Right lobe of liver (tissue), 6 donors: ENCODE measurements at regions not wholly inside any gene's neighbourhood (a gene's known extent, or its start where the extent isn't known, plus 50 kb on each side); places are given as distances from the start of the nearest gene placed in this dataset.

Source experiments
- ATAC-seq, 4 donors: fragments of 200-7000 bp; cut with Tn5 transposase; one replicate each; pipeline ENCODE4 v1.9.1; 2020; ENCODE audit warnings: mild to moderate bottlenecking in 4 of 4, moderate library complexity in 4 of 4
- DNase-seq, 3 donors: peaks; one replicate each; pipeline ENCODE4 v3.0.0-alpha.2; 2020
- H3K27ac ChIP-seq, 3 donors: fragments of 200-600 bp; one replicate each; pipeline ENCODE4 v1.8.0; 2022
- H3K27me3 ChIP-seq, 2 donors: fragments of 200-600 bp; one replicate each; pipeline ENCODE4 v1.8.0; 2022
- H3K36me3 ChIP-seq, 4 donors: fragments of 200-600 bp; sonication (generic) in 1 of 4; one replicate each; pipeline versions ENCODE4 v1.5.1 to v1.8.0; 2017 to 2022; ENCODE audit warnings: control low read depth in 1 of 4
- H3K4me1 ChIP-seq, 4 donors: fragments of 200-600 bp; sonication (generic) in 1 of 4; one replicate each; pipeline versions ENCODE4 v1.5.1 to v1.8.0; 2017 to 2022; ENCODE audit warnings: control low read depth in 1 of 4
- H3K4me3 ChIP-seq, 3 donors: fragments of 200-600 bp; one replicate each; pipeline ENCODE4 v1.8.0; 2022
- H3K9me3 ChIP-seq, 4 donors: fragments of 200-600 bp; sonication (generic) in 1 of 4; one replicate each; pipeline versions ENCODE4 v1.5.1 to v1.8.0; 2017 to 2022; ENCODE audit warnings: control low read depth in 1 of 4
- POLR2A ChIP-seq: fragments of 450-650 bp; IDR thresholded peaks from one replicate; pipeline ENCODE4 v1.6.1; 2017; ENCODE audit warnings: antibody characterized with exemption, mild to moderate bottlenecking
- WGBS: methylation state at CpG from one replicate; pipeline ENCODE4 v1.1.6; 2018; ENCODE audit warnings: low coverage, low lambda C conversion rate; ENCODE audit not compliant: insufficient coverage; ENCODE audit errors: missing lambda C conversion rate; 5-methylcytosine and 5-hydroxymethylcytosine counted together
- intact Hi-C, 2 donors: fragments of 100-400 bp; cut with DNase I; formaldehyde crosslinking; loops; one replicate each; pipeline versions ENCODE4 v1.11.2 to v1.14.1; 2022
- TF ChIP-seq, protein P1 (sequence below), 4 donors: fragments of 200-600 bp in 3 of 4; fragments of 450-650 bp in 1 of 4; IDR thresholded peaks; one replicate each; pipeline versions ENCODE4 v1.5.1 to v1.8.0; 2016 to 2022; ENCODE audit warnings: antibody characterized with exemption in 4 of 4, mild to moderate bottlenecking in 2 of 4
- donor health status: DM: no; HTN: yes; CAD: no.
- donor health status: DM: no; HTN: no; CAD: no.
- donor health status: DM: no; HTN: no; CAD: no.
- donor health status: DM: no; HTN: yes; CAD: no.
- donor health status: DM: no; HTN: yes; CAD: no.

DNA sequence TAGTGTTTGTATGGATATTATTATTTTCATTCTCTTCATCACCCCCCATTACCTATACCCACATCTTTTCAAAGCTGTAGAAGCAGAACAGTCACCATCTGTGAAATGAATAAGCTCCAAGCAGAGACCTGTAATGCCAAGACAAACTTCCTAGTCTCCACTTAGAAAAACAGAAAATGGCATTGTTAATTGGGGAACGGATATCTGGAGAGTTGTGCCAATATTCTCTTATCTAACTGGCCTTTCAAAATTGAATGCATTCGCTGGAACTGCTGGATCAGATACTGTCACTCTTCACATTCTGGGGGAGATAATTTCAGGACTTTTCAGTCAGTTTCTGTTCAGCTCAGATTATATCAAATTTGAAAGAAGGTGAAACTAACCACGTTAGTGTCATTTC lies 464.4 kb upstream of the GOT2 start:
- 14% methylated on average over 3 of the region's 3 CpGs for WGBS
- Histone ChIP-seq H3K36me3 (no peaks in the 10 kb centered on the region), H3K27ac (no peak overlapping the region), H3K27me3 (no peaks in the 10 kb centered on the region), H3K4me1 (peaks cover 0 to 7% (median 0%) of the 10 kb centered on the region in 4 donors), H3K9me3 (no peaks in the 10 kb centered on the region), H3K4me3 (no peak overlapping the region)
- no peak for ATAC-seq
- intact Hi-C loops: no loop called here
- TF ChIP-seq, protein P1, sequence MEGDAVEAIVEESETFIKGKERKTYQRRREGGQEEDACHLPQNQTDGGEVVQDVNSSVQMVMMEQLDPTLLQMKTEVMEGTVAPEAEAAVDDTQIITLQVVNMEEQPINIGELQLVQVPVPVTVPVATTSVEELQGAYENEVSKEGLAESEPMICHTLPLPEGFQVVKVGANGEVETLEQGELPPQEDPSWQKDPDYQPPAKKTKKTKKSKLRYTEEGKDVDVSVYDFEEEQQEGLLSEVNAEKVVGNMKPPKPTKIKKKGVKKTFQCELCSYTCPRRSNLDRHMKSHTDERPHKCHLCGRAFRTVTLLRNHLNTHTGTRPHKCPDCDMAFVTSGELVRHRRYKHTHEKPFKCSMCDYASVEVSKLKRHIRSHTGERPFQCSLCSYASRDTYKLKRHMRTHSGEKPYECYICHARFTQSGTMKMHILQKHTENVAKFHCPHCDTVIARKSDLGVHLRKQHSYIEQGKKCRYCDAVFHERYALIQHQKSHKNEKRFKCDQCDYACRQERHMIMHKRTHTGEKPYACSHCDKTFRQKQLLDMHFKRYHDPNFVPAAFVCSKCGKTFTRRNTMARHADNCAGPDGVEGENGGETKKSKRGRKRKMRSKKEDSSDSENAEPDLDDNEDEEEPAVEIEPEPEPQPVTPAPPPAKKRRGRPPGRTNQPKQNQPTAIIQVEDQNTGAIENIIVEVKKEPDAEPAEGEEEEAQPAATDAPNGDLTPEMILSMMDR (IDR thresholded peaks at IDR 0.05): no peak
- TF ChIP-seq POLR2A: no peak
- no peak for DNase-seq

DNA sequence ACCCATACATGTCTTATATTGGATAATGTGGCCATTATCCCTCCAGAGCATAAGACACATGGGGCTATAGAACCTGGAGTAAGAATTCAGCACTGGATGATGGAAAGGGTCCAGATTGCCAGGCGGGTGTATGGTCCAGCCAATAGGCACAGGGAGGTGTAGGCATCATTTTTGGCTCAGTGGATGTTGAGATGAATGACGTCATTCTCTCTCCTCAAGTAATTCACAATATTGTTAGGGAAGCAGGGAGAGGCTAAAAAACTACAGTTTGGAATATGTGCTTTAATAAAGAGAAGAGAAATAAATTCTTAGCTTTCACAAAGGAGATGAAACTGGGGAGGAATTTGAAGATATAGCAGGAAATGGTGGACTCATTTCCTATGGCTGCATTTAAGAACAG lies 461.1 kb upstream of the GOT2 start:
- H3K27me3 ChIP-seq: no peaks in the 10 kb centered on the region
- TF ChIP-seq, protein P1 (IDR thresholded peaks at IDR 0.05): no peak
- TF ChIP-seq POLR2A: no peak
- H3K9me3 ChIP-seq: no peaks in the 10 kb centered on the region
- intact Hi-C loops: no loop called here
- DNase-seq (no peak), ATAC-seq (no peak)
- H3K27ac ChIP-seq: no peak overlapping the region
- no peaks in the 10 kb centered on the region for H3K36me3 ChIP-seq
- no peaks in the 10 kb centered on the region for H3K4me1 ChIP-seq
- H3K4me3 ChIP-seq: no peak overlapping the region
- 80% methylated on average over 2 of the region's 2 CpGs for WGBS

DNA sequence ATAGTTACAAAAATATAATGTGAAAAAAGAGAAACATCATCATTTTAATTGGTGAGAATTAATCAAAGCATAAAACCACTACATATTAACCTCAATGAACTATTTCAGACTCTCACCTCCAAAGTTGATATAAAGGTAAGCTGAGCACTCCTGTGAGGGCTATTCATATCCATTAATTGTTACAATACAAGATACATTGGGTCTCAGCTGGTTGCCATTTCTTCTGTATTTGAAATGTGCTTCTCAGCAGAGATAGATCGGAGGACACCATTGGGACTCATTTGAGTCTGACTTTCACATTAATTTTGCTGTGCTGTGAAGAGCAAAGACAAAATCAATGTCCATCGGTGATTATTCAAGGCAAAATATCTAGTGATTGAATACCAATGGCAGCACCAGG lies 459.5 kb upstream of the GOT2 start:
- no peak overlapping the region for H3K4me3 ChIP-seq
- intact Hi-C loops: no loop called here
- H3K9me3 ChIP-seq: no peaks in the 10 kb centered on the region
- no peak for ATAC-seq
- H3K36me3 ChIP-seq: no peaks in the 10 kb centered on the region
- no peak for DNase-seq
- no peak overlapping the region for H3K27ac ChIP-seq
- H3K27me3 ChIP-seq: no peaks in the 10 kb centered on the region
- TF ChIP-seq, protein P1 (IDR thresholded peaks at IDR 0.05): no peak
- no peak for TF ChIP-seq POLR2A
- WGBS: 94% methylated on average over 2 of the region's 2 CpGs
- no peaks in the 10 kb centered on the region for H3K4me1 ChIP-seq

DNA sequence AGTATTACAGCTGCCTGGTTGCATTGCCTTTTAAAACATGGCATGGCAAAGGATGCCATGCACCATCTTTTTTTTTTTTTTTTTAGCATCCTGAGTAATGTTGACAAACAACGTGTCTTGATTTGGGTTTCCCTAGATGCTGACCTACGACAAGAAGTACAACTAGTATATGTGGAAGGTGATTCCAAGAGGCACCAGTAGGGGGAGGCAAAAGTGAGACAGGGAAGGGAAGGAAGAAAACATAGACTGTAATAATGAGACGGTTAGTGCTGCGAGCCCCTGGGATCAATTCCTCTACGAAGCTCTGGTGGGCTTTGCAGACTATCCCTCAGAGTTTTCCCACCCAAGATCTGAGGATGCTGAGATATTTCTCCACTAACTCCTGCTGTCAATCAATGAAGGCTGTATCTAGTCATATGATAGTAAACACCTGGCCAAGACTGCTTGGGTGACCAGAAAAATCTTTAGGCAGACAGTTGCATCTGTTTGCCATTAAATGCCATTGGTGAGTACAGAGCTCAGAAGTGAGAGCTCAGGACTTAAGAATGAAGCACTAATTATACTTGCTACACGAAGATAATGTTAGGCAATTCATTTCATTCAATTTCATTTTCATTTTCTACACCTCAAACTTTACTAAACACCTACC lies 458.6 kb upstream of the GOT2 start:
- TF ChIP-seq POLR2A: no peak
- TF ChIP-seq, protein P1 (IDR thresholded peaks at IDR 0.05): peak; percentile 36 to 64 (median 44)
- H3K36me3 ChIP-seq: no peaks in the 10 kb centered on the region
- no peak overlapping the region for H3K27ac ChIP-seq
- no peaks in the 10 kb centered on the region for H3K4me1 ChIP-seq
- no peak overlapping the region for H3K4me3 ChIP-seq
- 5% methylated on average over 6 of the region's 6 CpGs for WGBS
- intact Hi-C loops: no loop called here
- H3K27me3 ChIP-seq: no peaks in the 10 kb centered on the region
- peak; percentile 64 to 95 (median 70) for ATAC-seq
- no peaks in the 10 kb centered on the region for H3K9me3 ChIP-seq
- DNase-seq: peak in 1 of 3 donors; percentile 53

DNA sequence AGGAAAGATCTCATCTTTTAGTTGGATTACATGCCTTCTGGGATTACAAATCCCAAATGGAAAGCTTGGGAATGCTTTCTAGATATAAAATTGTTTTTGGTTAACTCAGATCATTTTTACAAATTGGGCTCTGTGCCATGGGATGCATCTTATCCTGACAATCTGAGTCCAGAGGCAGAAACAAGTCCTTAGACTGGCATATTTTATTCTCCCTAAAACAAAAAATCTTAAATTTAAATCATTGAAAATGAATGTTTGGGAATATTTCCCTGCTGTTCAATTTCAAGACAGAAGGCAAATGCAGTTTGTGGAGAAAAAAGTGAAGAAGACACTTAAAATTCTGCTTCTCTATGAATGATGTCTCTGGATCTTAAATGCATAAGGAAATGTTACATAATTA lies 456.6 kb upstream of the GOT2 start:
- ATAC-seq (no peak), DNase-seq (no peak)
- no peaks in the 10 kb centered on the region for H3K36me3 ChIP-seq
- H3K27me3 ChIP-seq: no peaks in the 10 kb centered on the region
- H3K4me3 ChIP-seq: no peak overlapping the region
- no peaks in the 10 kb centered on the region for H3K9me3 ChIP-seq
- TF ChIP-seq, protein P1 (IDR thresholded peaks at IDR 0.05): no peak
- TF ChIP-seq POLR2A: no peak
- no peaks in the 10 kb centered on the region for H3K4me1 ChIP-seq
- intact Hi-C loops: no loop called here
- no peak overlapping the region for H3K27ac ChIP-seq
